Right lobe of liver (tissue), 6 donors: ENCODE measurements at regions not wholly inside any gene's neighbourhood (a gene's known extent, or its start where the extent isn't known, plus 50 kb on each side); places are given as distances from the start of the nearest gene placed in this dataset.
"Not testable (repeated sequence)": the region's sequence is repeated elsewhere in the genome, so short reads cannot be mapped to it uniquely, and the experiment has no call there.

Experiments
- ATAC-seq, 4 donors: fragments of 200-7000 bp; cut with Tn5 transposase; one replicate each; pipeline ENCODE4 v1.9.1; 2020; ENCODE audit warnings: mild to moderate bottlenecking in 4 of 4, moderate library complexity in 4 of 4
- DNase-seq, 3 donors: peaks; one replicate each; pipeline ENCODE4 v3.0.0-alpha.2; 2020
- H3K27ac ChIP-seq, 3 donors: fragments of 200-600 bp; one replicate each; pipeline ENCODE4 v1.8.0; 2022
- H3K27me3 ChIP-seq, 2 donors: fragments of 200-600 bp; one replicate each; pipeline ENCODE4 v1.8.0; 2022
- H3K36me3 ChIP-seq, 4 donors: fragments of 200-600 bp; sonication (generic) in 1 of 4; one replicate each; pipeline versions ENCODE4 v1.5.1 to v1.8.0; 2017 to 2022; ENCODE audit warnings: control low read depth in 1 of 4
- H3K4me1 ChIP-seq, 4 donors: fragments of 200-600 bp; sonication (generic) in 1 of 4; one replicate each; pipeline versions ENCODE4 v1.5.1 to v1.8.0; 2017 to 2022; ENCODE audit warnings: control low read depth in 1 of 4
- H3K4me3 ChIP-seq, 3 donors: fragments of 200-600 bp; one replicate each; pipeline ENCODE4 v1.8.0; 2022
- H3K9me3 ChIP-seq, 4 donors: fragments of 200-600 bp; sonication (generic) in 1 of 4; one replicate each; pipeline versions ENCODE4 v1.5.1 to v1.8.0; 2017 to 2022; ENCODE audit warnings: control low read depth in 1 of 4
- CTCF ChIP-seq, 4 donors: fragments of 200-600 bp in 3 of 4; fragments of 450-650 bp in 1 of 4; IDR thresholded peaks; one replicate each; pipeline versions ENCODE4 v1.5.1 to v1.8.0; 2016 to 2022; ENCODE audit warnings: antibody characterized with exemption in 4 of 4, mild to moderate bottlenecking in 2 of 4
- POLR2A ChIP-seq: fragments of 450-650 bp; IDR thresholded peaks from one replicate; pipeline ENCODE4 v1.6.1; 2017; ENCODE audit warnings: antibody characterized with exemption, mild to moderate bottlenecking
- WGBS: methylation state at CpG from one replicate; pipeline ENCODE4 v1.1.6; 2018; ENCODE audit warnings: low coverage, low lambda C conversion rate; ENCODE audit not compliant: insufficient coverage; ENCODE audit errors: missing lambda C conversion rate; 5-methylcytosine and 5-hydroxymethylcytosine counted together
- intact Hi-C, 2 donors: fragments of 100-400 bp; cut with DNase I; formaldehyde crosslinking; loops; one replicate each; pipeline versions ENCODE4 v1.11.2 to v1.14.1; 2022
- donor health status: DM: no; HTN: yes; CAD: no.
- donor health status: DM: no; HTN: no; CAD: no.
- donor health status: DM: no; HTN: no; CAD: no.
- donor health status: DM: no; HTN: yes; CAD: no.
- donor health status: DM: no; HTN: yes; CAD: no.

- DNase-seq, H3K27me3 ChIP-seq, H3K36me3 ChIP-seq, H3K4me1 ChIP-seq, intact Hi-C loops, H3K4me3 ChIP-seq, H3K9me3 ChIP-seq, ATAC-seq, H3K27ac ChIP-seq: not testable (repeated sequence)
- WGBS = 34% methylated on average over 3 of the region's 3 CpGs
Observed at GRCh38 chr2:131665716-131666115, 138.0 kb downstream of the CCDC74A start.

GRCh38 chr2:131668794-131669540 is 141.3 kb downstream of the CCDC74A start:
- intact Hi-C loops, H3K36me3 ChIP-seq, H3K4me3 ChIP-seq, ATAC-seq, H3K9me3 ChIP-seq, DNase-seq, H3K27me3 ChIP-seq: not testable (repeated sequence)
- H3K4me1 ChIP-seq = peaks cover 0 to 11% (median 4%) of the 10 kb centered on the region in 4 donors
- 66% methylated on average over 5 of the region's 5 CpGs for WGBS
- H3K27ac ChIP-seq = peak overlapping the region in 2 of 3 donors; percentile 26 to 64

GRCh38 chr2:131671841-131672470 is 144.3 kb downstream of the CCDC74A start:
- H3K27ac ChIP-seq, H3K27me3 ChIP-seq, H3K36me3 ChIP-seq, H3K4me3 ChIP-seq, DNase-seq, H3K9me3 ChIP-seq, ATAC-seq, intact Hi-C loops: not testable (repeated sequence)
- peaks cover 0 to 15% (median 4%) of the 10 kb centered on the region in 4 donors for H3K4me1 ChIP-seq
- WGBS = 49% methylated on average over 7 of the region's 28 CpGs

- H3K36me3 ChIP-seq, H3K27me3 ChIP-seq, H3K9me3 ChIP-seq, intact Hi-C loops, H3K27ac ChIP-seq: not testable (repeated sequence)
- DNase-seq (peak; percentile 62 to 78 (median 75)), ATAC-seq (peak; percentile 97 to 98 (median 97))
- TF ChIP-seq CTCF (IDR thresholded peaks at IDR 0.05) = peak; percentile 52 to 65 (median 60)
- Histone ChIP-seq H3K4me3 (peak overlapping the region in 2 of 3 donors; percentile 28 to 31), H3K4me1 (peaks cover 0 to 15% (median 4%) of the 10 kb centered on the region in 4 donors)
- 14% methylated on average over 9 of the region's 38 CpGs for WGBS
Observed at GRCh38 chr2:131672471-131673399, 145.0 kb downstream of the CCDC74A start.

GRCh38 chr2:131673400-131674173 is 145.9 kb downstream of the CCDC74A start:
- peak; percentile 83 to 92 (median 90) for TF ChIP-seq CTCF (IDR thresholded peaks at IDR 0.05)
- no peak for TF ChIP-seq POLR2A
- DNase-seq (peak; percentile 82 to 85 (median 84)), ATAC-seq (peak; percentile 96 to 98 (median 97))
- H3K4me1 ChIP-seq = peaks cover 0 to 15% (median 4%) of the 10 kb centered on the region in 4 donors
- H3K27me3 ChIP-seq = no peaks in the 10 kb centered on the region
- H3K4me3 ChIP-seq = peak overlapping the region; percentile 23 to 28 (median 28)
- intact Hi-C loops = no loop called here
- H3K36me3 ChIP-seq = no peaks in the 10 kb centered on the region
- 0% methylated on average over 12 of the region's 48 CpGs for WGBS
- H3K9me3 ChIP-seq = no peaks in the 10 kb centered on the region
- H3K27ac ChIP-seq = no peak overlapping the region
